ENCODE measurements at regions not wholly inside any gene's neighbourhood (a gene's known extent, or its start where the extent isn't known, plus 50 kb on each side); places are given as distances from the start of the nearest gene placed in this dataset.

- Histone ChIP-seq H3K27ac (ENCODE audit: low read depth in 1 of 2, low read length in 2 of 2) (no peak overlapping the region), H3K27me3 (ENCODE audit: control insufficient read depth in 1 of 2, insufficient read depth in 2 of 2, low read length in 2 of 2) (no peaks in the 10 kb centered on the region), H3K9me3 (ENCODE audit: control insufficient read depth in 1 of 2, insufficient read depth in 1 of 2, low read length in 2 of 2) (no peaks in the 10 kb centered on the region), H3K4me1 (ENCODE audit: insufficient read depth, low read length) (no peaks in the 10 kb centered on the region), H3K4me3 (ENCODE audit: low read length) (no peak overlapping the region), H3K36me3 (ENCODE audit: insufficient read depth, low read length) (no peaks in the 10 kb centered on the region)
- intact Hi-C loops (cut with DNase I, micrococcal nuclease): no loop called here
- Mint-ChIP-seq H3K27ac (no peak overlapping the region), H3K4me1 (ENCODE audit: low read depth) (no peaks in the 10 kb centered on the region), H3K27me3 (peaks cover 12% of the 10 kb centered on the region), H3K4me3 (no peak overlapping the region), H3K36me3 (ENCODE audit: low read depth) (no peaks in the 10 kb centered on the region), H3K9me3 (no peaks in the 10 kb centered on the region)
- no peak for TF ChIP-seq CTCF (IDR thresholded peaks at IDR 0.05)
- ChIA-PET POLR2A (no interaction called here), CTCF (no interaction called here)
- DNase-seq: no peak
- no peak for ATAC-seq (ENCODE audit: poor library complexity)
Observed at GRCh38 chr9:75609401-75609800, 281.1 kb upstream of the PCSK5 start.

- no peaks in the 10 kb centered on the region for H3K4me1 ChIP-seq (ENCODE audit: insufficient read depth, low read length)
- no peaks in the 10 kb centered on the region for H3K9me3 ChIP-seq (ENCODE audit: control insufficient read depth in 1 of 2, insufficient read depth in 1 of 2, low read length in 2 of 2)
- H3K4me1 Mint-ChIP-seq (ENCODE audit: low read depth): no peaks in the 10 kb centered on the region
- no peak for TF ChIP-seq CTCF (IDR thresholded peaks at IDR 0.05)
- no peak for DNase-seq
- H3K4me3 Mint-ChIP-seq: no peak overlapping the region
- H3K36me3 ChIP-seq (ENCODE audit: insufficient read depth, low read length): no peaks in the 10 kb centered on the region
- ChIA-PET POLR2A (no interaction called here), CTCF (no interaction called here)
- no peaks in the 10 kb centered on the region for H3K36me3 Mint-ChIP-seq (ENCODE audit: low read depth)
- no peaks in the 10 kb centered on the region for H3K9me3 Mint-ChIP-seq
- H3K27me3 ChIP-seq (ENCODE audit: control insufficient read depth in 1 of 2, insufficient read depth in 2 of 2, low read length in 2 of 2): no peaks in the 10 kb centered on the region
- ATAC-seq (ENCODE audit: poor library complexity): no peak
- no peak overlapping the region for H3K27ac Mint-ChIP-seq
- H3K4me3 ChIP-seq (ENCODE audit: low read length): no peak overlapping the region
- peaks cover 14% of the 10 kb centered on the region for H3K27me3 Mint-ChIP-seq
- intact Hi-C loops (cut with DNase I, micrococcal nuclease): no loop called here
- H3K27ac ChIP-seq (ENCODE audit: low read depth in 1 of 2, low read length in 2 of 2): no peak overlapping the region
Observed at GRCh38 chr9:75610246-75610645, 280.2 kb upstream of the PCSK5 start.

- no peaks in the 10 kb centered on the region for H3K4me1 ChIP-seq (ENCODE audit: insufficient read depth, low read length)
- intact Hi-C loops (cut with DNase I, micrococcal nuclease): no loop called here
- ATAC-seq (ENCODE audit: poor library complexity): no peak
- no peaks in the 10 kb centered on the region for H3K9me3 ChIP-seq (ENCODE audit: control insufficient read depth in 1 of 2, insufficient read depth in 1 of 2, low read length in 2 of 2)
- Mint-ChIP-seq H3K27me3 (peaks cover 26% of the 10 kb centered on the region), H3K9me3 (no peaks in the 10 kb centered on the region), H3K4me3 (no peak overlapping the region), H3K4me1 (ENCODE audit: low read depth) (no peaks in the 10 kb centered on the region), H3K27ac (no peak overlapping the region), H3K36me3 (ENCODE audit: low read depth) (no peaks in the 10 kb centered on the region)
- no peak for DNase-seq
- no peak for TF ChIP-seq CTCF (IDR thresholded peaks at IDR 0.05)
- H3K27me3 ChIP-seq (ENCODE audit: control insufficient read depth in 1 of 2, insufficient read depth in 2 of 2, low read length in 2 of 2): no peaks in the 10 kb centered on the region
- H3K4me3 ChIP-seq (ENCODE audit: low read length): no peak overlapping the region
- no peaks in the 10 kb centered on the region for H3K36me3 ChIP-seq (ENCODE audit: insufficient read depth, low read length)
- H3K27ac ChIP-seq (ENCODE audit: low read depth in 1 of 2, low read length in 2 of 2): no peak overlapping the region
- ChIA-PET POLR2A (no interaction called here), CTCF (no interaction called here)
Observed at GRCh38 chr9:75612205-75612604, 278.3 kb upstream of the PCSK5 start.

All from CD4-positive, alpha-beta T cell (primary cell).